ENCODE measurements at regions not wholly inside any gene's neighbourhood (a gene's known extent, or its start where the extent isn't known, plus 50 kb on each side); places are given as distances from the start of the nearest gene placed in this dataset.

GRCh38 chr5:57608542-57608941 lies 125.9 kb upstream of the ACTBL2 start:
- TF ChIP-seq CTCF (IDR thresholded peaks at IDR 0.05) (no peak), POLR2A (IDR thresholded peaks at IDR 0.05) (no peak)
